SK-N-MC (cell line): ENCODE measurements at regions not wholly inside any gene's neighbourhood (a gene's known extent, or its start where the extent isn't known, plus 50 kb on each side); places are given as distances from the start of the nearest gene placed in this dataset.
"Not testable (repeated sequence)": the region's sequence is repeated elsewhere in the genome, so short reads cannot be mapped to it uniquely, and the experiment has no call there.

Experiments used
- DNase-seq: peaks from one replicate; pipeline ENCODE4 v3.0.0-alpha.2; 2011; ENCODE audit warnings: low read depth, low spot score
- H3K27ac ChIP-seq: fragments of 200-600 bp; sonication (generic); 2 replicates; pipeline ENCODE4 v1.5.1; 2016; ENCODE audit warnings: mixed run types
- H3K36me3 ChIP-seq: fragments of 200-600 bp; sonication (generic); 2 replicates; pipeline ENCODE4 v1.6.1; 2017; ENCODE audit warnings: antibody characterized with exemption, low read length, mixed read lengths; ENCODE audit not compliant: insufficient read depth
- H3K4me3 ChIP-seq: fragments of 200-600 bp; sonication (generic); 2 replicates; pipeline ENCODE4 v1.5.1; 2016
- H3K9ac ChIP-seq: fragments of 200-600 bp; sonication (generic); 2 replicates; pipeline ENCODE4 v1.8.0; 2017; ENCODE audit warnings: mixed run types, mixed read lengths; ENCODE audit not compliant: insufficient read length
- H3K9me3 ChIP-seq: fragments of 200-600 bp; sonication (generic); 2 replicates; pipeline ENCODE4 v1.6.1; 2017; ENCODE audit warnings: low read depth, mild to moderate bottlenecking, antibody characterized with exemption, low read length, moderate library complexity, mixed read lengths
- EZH2 ChIP-seq: fragments of 200-600 bp; sonication (generic); IDR thresholded peaks from one replicate; pipeline ENCODE4 v1.6.1; 2017; ENCODE audit warnings: antibody characterized with exemption
- FOXP2 ChIP-seq: optimal IDR thresholded peaks from 2 replicates; pipeline ENCODE3; 2011; ENCODE audit warnings: mild to moderate bottlenecking, moderate library complexity; ENCODE audit not compliant: insufficient read depth; ENCODE audit errors: extremely low read length, control extremely low read depth
- POLR2AphosphoS5 ChIP-seq: IDR thresholded peaks from 2 replicates; pipeline ENCODE4 v1.6.1; 2012; ENCODE audit warnings: mild to moderate bottlenecking, low read depth, low read length, borderline replicate concordance

- Histone ChIP-seq H3K9me3 (no peaks in the 10 kb centered on the region), H3K36me3 (no peaks in the 10 kb centered on the region), H3K4me3 (no peak overlapping the region), H3K9ac (no peak overlapping the region), H3K27ac (no peak overlapping the region)
- no peak for TF ChIP-seq EZH2
- no peak for TF ChIP-seq FOXP2
- no peak for TF ChIP-seq POLR2AphosphoS5
- no peak for DNase-seq
These were observed 279.9 kb downstream of the ASMT start for GRCh38 chrX:1894740-1895139.

- no peak overlapping the region for H3K4me3 ChIP-seq
- no peak overlapping the region for H3K9ac ChIP-seq
- H3K27ac ChIP-seq, result no peak overlapping the region
- TF ChIP-seq FOXP2 (no peak), POLR2AphosphoS5 (no peak), EZH2 (no peak)
- no peak for DNase-seq
- no peaks in the 10 kb centered on the region for H3K36me3 ChIP-seq
- H3K9me3 ChIP-seq, result no peaks in the 10 kb centered on the region
These were observed 280.7 kb downstream of the ASMT start for GRCh38 chrX:1895583-1895982.

- TF ChIP-seq FOXP2, result no peak
- no peak for TF ChIP-seq POLR2AphosphoS5
- TF ChIP-seq EZH2, result no peak
- no peaks in the 10 kb centered on the region for H3K9me3 ChIP-seq
- no peak overlapping the region for H3K27ac ChIP-seq
- H3K9ac ChIP-seq, result no peak overlapping the region
- DNase-seq, result no peak
- no peak overlapping the region for H3K4me3 ChIP-seq
- no peaks in the 10 kb centered on the region for H3K36me3 ChIP-seq
These were observed 285.0 kb downstream of the ASMT start for GRCh38 chrX:1899841-1900240.

GRCh38 chrX:1902901-1903235 lies 288.0 kb downstream of the ASMT start:
- Histone ChIP-seq H3K9ac (no peak overlapping the region), H3K36me3 (no peaks in the 10 kb centered on the region), H3K9me3 (no peaks in the 10 kb centered on the region), H3K27ac (no peak overlapping the region), H3K4me3 (no peak overlapping the region)
- no peak for DNase-seq
- TF ChIP-seq FOXP2, result no peak
- no peak for TF ChIP-seq POLR2AphosphoS5
- TF ChIP-seq EZH2, result no peak

GRCh38 chrX:1903236-1903935 lies 288.5 kb downstream of the ASMT start:
- H3K4me3 ChIP-seq, result no peak overlapping the region
- no peak overlapping the region for H3K9ac ChIP-seq
- no peak overlapping the region for H3K27ac ChIP-seq
- no peak for DNase-seq
- TF ChIP-seq POLR2AphosphoS5, result no peak
- TF ChIP-seq EZH2, result no peak
- no peak for TF ChIP-seq FOXP2
- H3K9me3 ChIP-seq, result no peaks in the 10 kb centered on the region
- no peaks in the 10 kb centered on the region for H3K36me3 ChIP-seq

- H3K9ac ChIP-seq, result no peak overlapping the region
- no peak for TF ChIP-seq FOXP2
- no peak for TF ChIP-seq POLR2AphosphoS5
- TF ChIP-seq EZH2, result no peak
- no peak for DNase-seq
These were observed 289.9 kb downstream of the ASMT start for GRCh38 chrX:1904663-1905218.

GRCh38 chrX:1906028-1906427 lies 291.2 kb downstream of the ASMT start:
- no peaks in the 10 kb centered on the region for H3K36me3 ChIP-seq
- H3K4me3 ChIP-seq, result no peak overlapping the region
- DNase-seq, result no peak
- H3K27ac ChIP-seq, result no peak overlapping the region
- no peak overlapping the region for H3K9ac ChIP-seq
- no peak for TF ChIP-seq POLR2AphosphoS5
- TF ChIP-seq FOXP2, result no peak
- no peak for TF ChIP-seq EZH2
- H3K9me3 ChIP-seq, result no peaks in the 10 kb centered on the region

More at GRCh38 chrX:1904663-1905218, 289.9 kb downstream of the ASMT start:
- no peak overlapping the region for H3K27ac ChIP-seq
- H3K9me3 ChIP-seq, result no peaks in the 10 kb centered on the region
- H3K36me3 ChIP-seq, result no peaks in the 10 kb centered on the region
- H3K4me3 ChIP-seq, result no peak overlapping the region

- not testable (repeated sequence) for H3K9ac ChIP-seq, H3K36me3 ChIP-seq, H3K9me3 ChIP-seq, DNase-seq, H3K4me3 ChIP-seq, H3K27ac ChIP-seq
These were observed 294.1 kb downstream of the ASMT start for GRCh38 chrX:1908996-1909395.

- Histone ChIP-seq H3K9me3 (no peaks in the 10 kb centered on the region), H3K27ac (no peak overlapping the region), H3K9ac (no peak overlapping the region), H3K4me3 (no peak overlapping the region), H3K36me3 (no peaks in the 10 kb centered on the region)
- TF ChIP-seq EZH2, result no peak
- no peak for TF ChIP-seq FOXP2
- no peak for TF ChIP-seq POLR2AphosphoS5
- no peak for DNase-seq
These were observed 294.8 kb downstream of the ASMT start for GRCh38 chrX:1909419-1910206.
